Neural cell (in vitro differentiated cells): ENCODE measurements at regions not wholly inside any gene's neighbourhood (a gene's known extent, or its start where the extent isn't known, plus 50 kb on each side); places are given as distances from the start of the nearest gene placed in this dataset.
"Not testable (repeated sequence)": the region's sequence is repeated elsewhere in the genome, so short reads cannot be mapped to it uniquely, and the experiment has no call there.

Experiments
- H2AFZ ChIP-seq: fragments of 200-600, 300-800 bp; sonication (generic), shearing (Covaris generic); 2 replicates; pipeline ENCODE4 v1.6.0; 2014; ENCODE audit warnings: low read depth, mild to moderate bottlenecking, antibody characterized with exemption, low read length, moderate library complexity
- H3F3A ChIP-seq: fragments of 200-600 bp; shearing (Covaris generic); 2 replicates; pipeline ENCODE4 v1.6.1; 2016; ENCODE audit warnings: mild to moderate bottlenecking, moderate library complexity, mixed read lengths, antibody characterized with exemption, low read length; ENCODE audit not compliant: insufficient read depth, poor library complexity, severe bottlenecking
- H3K27ac ChIP-seq: fragments of 200-600, 300-800 bp; sonication (generic), shearing (Covaris generic); 2 replicates; pipeline ENCODE4 v1.5.1; 2014; ENCODE audit warnings: mild to moderate bottlenecking, low read length, moderate library complexity
- H3K27me3 ChIP-seq: fragments of 300-800, 200-600 bp; sonication (generic), shearing (Covaris generic); 2 replicates; pipeline ENCODE4 v1.6.0; 2014; ENCODE audit warnings: mild to moderate bottlenecking, low read depth, low read length, moderate library complexity; ENCODE audit not compliant: insufficient read depth
- H3K36me3 ChIP-seq: fragments of 300-800, 200-600 bp; sonication (generic), shearing (Covaris generic); 2 replicates; pipeline ENCODE4 v1.5.1; 2014; ENCODE audit warnings: mild to moderate bottlenecking, antibody characterized with exemption, low read length, moderate library complexity; ENCODE audit not compliant: insufficient read depth
- H3K4me2 ChIP-seq: fragments of 300-800, 200-600 bp; sonication (generic), shearing (Covaris generic); 2 replicates; pipeline ENCODE4 v1.6.0; 2014; ENCODE audit warnings: mild to moderate bottlenecking, low read length
- H3K4me3 ChIP-seq: fragments of 300-800, 200-600 bp; sonication (generic), shearing (Covaris generic); 2 replicates; pipeline ENCODE4 v1.5.1; 2014; ENCODE audit warnings: mild to moderate bottlenecking, low read length, moderate library complexity
- H3K79me2 ChIP-seq: fragments of 200-600 bp; shearing (Covaris generic); replicated peaks from 2 replicates; pipeline ENCODE4 v1.6.0; 2014; ENCODE audit warnings: mild to moderate bottlenecking, low read length, moderate library complexity; ENCODE audit not compliant: insufficient read depth
- H3K9ac ChIP-seq: fragments of 300-800, 200-600 bp; sonication (generic), shearing (Covaris generic); 2 replicates; pipeline ENCODE4 v1.6.1; 2016; ENCODE audit warnings: mild to moderate bottlenecking, low read length, mixed read lengths
- H3K9me2 ChIP-seq: fragments of 200-600 bp; shearing (Covaris generic); 2 replicates; pipeline ENCODE4 v1.6.1; 2016; ENCODE audit warnings: mild to moderate bottlenecking, low read length, mixed read lengths; ENCODE audit not compliant: insufficient read depth
- H3K9me3 ChIP-seq: fragments of 200-600, 300-800 bp; sonication (generic), shearing (Covaris generic); 2 replicates; pipeline ENCODE4 v1.6.1; 2016; ENCODE audit warnings: mild to moderate bottlenecking, mixed run types, low read length, moderate library complexity, mixed read lengths
- H4K20me1 ChIP-seq: fragments of 200-600 bp; shearing (Covaris generic); 2 replicates; pipeline ENCODE4 v1.6.1; 2016; ENCODE audit warnings: mild to moderate bottlenecking, mixed run types; ENCODE audit not compliant: insufficient read depth
- CTCF ChIP-seq: fragments of 450-650 bp; IDR thresholded peaks from 2 replicates; pipeline ENCODE4 v1.5.1; 2014; ENCODE audit warnings: antibody characterized with exemption, mild to moderate bottlenecking, moderate library complexity; ENCODE audit not compliant: poor library complexity, severe bottlenecking
- EP300 ChIP-seq: fragments of 450-650 bp; conservative IDR thresholded peaks from 2 replicates; pipeline ENCODE4 v1.6.1; 2014; ENCODE audit warnings: antibody characterized with exemption, mild to moderate bottlenecking, moderate library complexity; ENCODE audit not compliant: poor library complexity, severe bottlenecking
- EZH2 ChIP-seq: fragments of 200-600, 300-800 bp; shearing (Covaris generic), sonication (generic); IDR thresholded peaks from 2 replicates; pipeline ENCODE4 v1.6.1; 2014; ENCODE audit warnings: antibody characterized with exemption, low read length, borderline replicate concordance, mild to moderate bottlenecking; ENCODE audit not compliant: insufficient read depth, poor library complexity, severe bottlenecking
- MXI1 ChIP-seq: fragments of 450-650 bp; conservative IDR thresholded peaks from 2 replicates; pipeline ENCODE4 v1.6.1; 2014; ENCODE audit warnings: antibody characterized with exemption, mild to moderate bottlenecking; ENCODE audit not compliant: poor library complexity, severe bottlenecking
- POLR2AphosphoS5 ChIP-seq: IDR thresholded peaks from 2 replicates; pipeline ENCODE4 v1.6.1; 2012
- RAD21 ChIP-seq: fragments of 450-650 bp; conservative IDR thresholded peaks from 2 replicates; pipeline ENCODE4 v1.6.1; 2014; ENCODE audit warnings: antibody characterized with exemption, mild to moderate bottlenecking, moderate library complexity
- REST ChIP-seq: IDR thresholded peaks from 2 replicates; pipeline ENCODE4 v1.6.1; 2012; ENCODE audit warnings: borderline replicate concordance
- SMC3 ChIP-seq: fragments of 450-650 bp; conservative IDR thresholded peaks from 2 replicates; pipeline ENCODE4 v1.6.1; 2014; ENCODE audit warnings: antibody characterized with exemption, mild to moderate bottlenecking, moderate library complexity; ENCODE audit not compliant: poor library complexity
- TAF1 ChIP-seq: IDR thresholded peaks from 2 replicates; pipeline ENCODE4 v1.6.1; 2012; ENCODE audit warnings: low read depth

- H3K4me2 ChIP-seq, H4K20me1 ChIP-seq, H3K36me3 ChIP-seq, H2AFZ ChIP-seq, H3K9me3 ChIP-seq, H3K9ac ChIP-seq, H3K9me2 ChIP-seq, H3K27me3 ChIP-seq, H3K4me3 ChIP-seq, H3F3A ChIP-seq, H3K79me2 ChIP-seq, H3K27ac ChIP-seq: not testable (repeated sequence)
Observed at GRCh38 chr1:65554086-65554764, 133.8 kb downstream of the LEPR start.

- Histone ChIP-seq H3K4me3 (no peak overlapping the region), H3K4me2 (no peak overlapping the region), H3F3A (no peaks in the 10 kb centered on the region), H3K27me3 (no peaks in the 10 kb centered on the region), H3K9me2 (no peaks in the 10 kb centered on the region), H3K27ac (no peak overlapping the region), H2AFZ (no peak overlapping the region), H4K20me1 (no peaks in the 10 kb centered on the region), H3K9me3 (no peaks in the 10 kb centered on the region), H3K36me3 (no peaks in the 10 kb centered on the region), H3K9ac (no peak overlapping the region), H3K79me2 (no peaks in the 10 kb centered on the region)
- TF ChIP-seq EZH2 (no peak), RAD21 (no peak), SMC3 (no peak), EP300 (no peak), POLR2AphosphoS5 (no peak), TAF1 (no peak), REST (no peak), CTCF (no peak), MXI1 (no peak)
Observed at GRCh38 chr1:65554829-65555228, 134.4 kb downstream of the LEPR start.

- Histone ChIP-seq H3K27ac (no peak overlapping the region), H2AFZ (no peak overlapping the region), H3K36me3 (no peaks in the 10 kb centered on the region), H3K79me2 (no peaks in the 10 kb centered on the region), H3K27me3 (no peaks in the 10 kb centered on the region), H3K9ac (no peak overlapping the region), H3K4me2 (no peak overlapping the region), H3F3A (no peaks in the 10 kb centered on the region), H3K9me3 (no peaks in the 10 kb centered on the region), H4K20me1 (no peaks in the 10 kb centered on the region), H3K9me2 (no peaks in the 10 kb centered on the region), H3K4me3 (no peak overlapping the region)
- TF ChIP-seq EP300 (no peak), CTCF (no peak), POLR2AphosphoS5 (no peak), EZH2 (no peak), REST (no peak), MXI1 (no peak), TAF1 (no peak), SMC3 (no peak), RAD21 (no peak)
Observed at GRCh38 chr1:65558215-65558614, 137.7 kb downstream of the LEPR start.
